ENCODE measurements at regions not wholly inside any gene's neighbourhood (a gene's known extent, or its start where the extent isn't known, plus 50 kb on each side); places are given as distances from the start of the nearest gene placed in this dataset.

DNA sequence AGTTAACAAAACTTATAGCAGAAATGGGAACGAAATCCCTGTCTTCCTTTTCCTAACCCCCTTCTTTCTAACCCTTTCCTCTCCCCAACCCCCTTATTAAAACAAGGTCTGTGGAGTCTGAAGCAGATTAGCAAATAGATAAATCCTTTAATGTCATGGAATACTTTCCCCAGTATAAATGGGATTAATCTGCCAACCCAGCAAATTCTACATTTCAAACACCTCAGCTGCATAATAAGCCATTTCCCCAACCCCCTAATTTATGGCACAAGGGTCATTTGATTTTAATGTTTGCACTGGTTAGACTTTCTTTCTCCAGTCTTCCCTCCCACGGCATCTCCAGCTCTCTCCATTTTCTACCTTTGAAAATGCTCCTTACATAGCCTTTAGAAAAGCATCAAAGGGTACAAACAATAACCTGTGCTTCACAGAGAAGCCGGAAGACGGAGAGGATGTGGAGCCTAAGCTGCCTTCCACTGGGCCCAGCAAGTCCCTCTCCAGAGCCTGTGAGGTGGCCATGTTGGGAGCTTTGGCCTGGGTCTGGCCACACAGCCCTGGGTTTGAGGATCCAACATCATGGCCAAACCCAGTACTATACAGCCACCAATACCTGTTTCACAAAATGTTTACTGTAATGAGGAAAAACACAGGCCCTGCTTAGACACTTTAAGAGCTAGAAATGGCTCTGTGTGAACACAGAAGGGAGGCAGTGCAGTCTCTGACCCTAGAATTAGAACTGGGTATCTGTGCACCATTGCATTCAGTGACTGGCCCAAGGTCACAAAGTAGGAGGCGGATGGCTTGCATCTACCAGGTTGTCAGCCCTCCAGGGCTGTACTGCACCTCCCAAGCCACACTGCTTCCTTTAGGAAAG is 56.9 kb upstream of the SPRY1 start:
- no peak for DNase-seq

DNA sequence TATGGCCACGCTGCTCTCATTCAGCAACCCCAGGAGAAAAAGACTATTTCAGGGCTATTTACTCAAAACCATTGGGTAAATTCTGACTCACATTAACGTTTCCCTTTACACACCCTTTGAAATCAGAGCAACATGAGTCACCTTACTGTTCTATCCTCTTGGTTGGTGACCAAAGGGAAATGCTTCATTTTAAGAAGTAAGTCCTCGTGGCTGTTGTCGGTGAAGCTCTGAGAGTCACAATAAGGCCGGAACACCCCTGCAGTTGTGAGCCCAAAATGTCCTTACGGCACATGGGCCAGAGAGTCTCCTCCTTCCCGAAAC is 56.3 kb upstream of the SPRY1 start:
- no peak for DNase-seq

DNA sequence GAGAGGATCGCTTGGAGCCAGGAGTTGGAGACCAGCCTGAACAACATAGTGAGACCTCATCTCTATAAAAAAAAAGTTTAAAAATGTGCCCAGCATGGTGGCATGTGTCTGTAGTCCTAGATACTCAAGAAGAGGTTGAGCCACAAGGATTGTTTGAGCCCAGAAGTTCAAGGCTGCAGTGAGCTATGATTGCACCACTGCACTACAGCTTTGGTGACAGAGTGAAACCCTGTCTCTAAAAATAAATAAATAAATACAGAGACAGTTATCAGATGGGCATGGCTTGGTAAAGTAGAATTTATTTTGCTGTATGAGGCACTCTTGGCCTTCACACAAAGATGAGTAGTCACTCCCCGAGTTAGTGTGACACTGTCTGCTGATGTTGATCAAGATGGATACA is 54.1 kb upstream of the SPRY1 start:
- DNase-seq, result no peak

- DNase-seq, result no peak
Measured at GRCh38 chr4:123343400-123344041, 53.1 kb upstream of the SPRY1 start.

DNA sequence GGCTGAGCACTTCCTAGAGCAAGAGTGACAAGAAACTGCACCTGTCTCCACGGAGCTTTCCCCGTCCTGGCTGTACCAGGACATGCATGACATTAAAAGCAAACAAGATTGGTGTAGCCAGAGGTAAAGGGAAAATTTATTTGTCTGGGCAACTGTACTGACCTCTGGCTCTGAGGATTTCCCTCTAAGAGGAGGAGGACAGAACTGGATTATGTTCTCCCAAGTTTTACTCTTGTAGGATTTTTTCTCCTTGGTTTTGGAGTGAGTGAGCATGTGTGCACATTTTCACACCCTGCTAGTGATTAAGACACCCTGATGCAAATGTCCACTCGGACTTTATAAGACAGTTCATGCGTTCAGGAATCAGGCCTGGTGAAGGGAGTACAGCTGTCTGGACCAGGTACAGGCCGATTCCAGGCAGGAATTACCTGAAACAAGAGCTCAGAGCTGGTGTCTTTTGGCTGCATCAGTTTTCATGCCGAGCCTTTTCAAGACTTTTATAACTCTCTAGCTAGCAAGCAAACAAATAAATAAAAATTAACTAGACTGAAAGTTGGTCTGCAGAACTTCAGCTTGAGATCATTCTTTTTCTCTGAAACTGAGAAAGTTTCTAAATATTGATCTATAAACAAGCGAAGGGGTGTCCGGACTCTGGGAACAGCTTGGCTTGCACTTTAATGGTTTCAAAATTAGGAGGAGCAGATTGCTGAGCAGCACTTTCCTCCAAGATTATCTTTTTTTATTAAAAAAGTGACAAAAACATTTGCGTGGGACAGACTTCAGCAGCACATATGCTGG is 51.3 kb upstream of the SPRY1 start:
- DNase-seq, result no peak

DNA sequence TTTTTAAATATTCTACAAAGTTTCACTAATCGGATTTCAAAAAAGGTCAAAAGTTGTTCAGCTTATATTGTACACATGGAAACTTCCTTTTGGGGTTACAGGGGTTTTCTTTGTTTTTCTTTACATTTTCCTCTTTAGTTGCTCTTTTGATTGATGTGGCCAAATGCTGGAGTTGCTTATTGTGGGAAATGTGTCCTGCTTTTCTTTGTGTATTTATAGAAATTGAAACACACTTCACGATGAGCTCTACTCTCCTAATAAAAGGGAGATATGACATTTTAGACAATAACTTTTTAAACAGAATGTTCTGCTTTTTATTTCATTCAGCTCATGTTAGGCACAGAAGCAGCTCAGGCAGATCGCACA is 50.7 kb upstream of the SPRY1 start:
- DNase-seq, result no peak

DNA sequence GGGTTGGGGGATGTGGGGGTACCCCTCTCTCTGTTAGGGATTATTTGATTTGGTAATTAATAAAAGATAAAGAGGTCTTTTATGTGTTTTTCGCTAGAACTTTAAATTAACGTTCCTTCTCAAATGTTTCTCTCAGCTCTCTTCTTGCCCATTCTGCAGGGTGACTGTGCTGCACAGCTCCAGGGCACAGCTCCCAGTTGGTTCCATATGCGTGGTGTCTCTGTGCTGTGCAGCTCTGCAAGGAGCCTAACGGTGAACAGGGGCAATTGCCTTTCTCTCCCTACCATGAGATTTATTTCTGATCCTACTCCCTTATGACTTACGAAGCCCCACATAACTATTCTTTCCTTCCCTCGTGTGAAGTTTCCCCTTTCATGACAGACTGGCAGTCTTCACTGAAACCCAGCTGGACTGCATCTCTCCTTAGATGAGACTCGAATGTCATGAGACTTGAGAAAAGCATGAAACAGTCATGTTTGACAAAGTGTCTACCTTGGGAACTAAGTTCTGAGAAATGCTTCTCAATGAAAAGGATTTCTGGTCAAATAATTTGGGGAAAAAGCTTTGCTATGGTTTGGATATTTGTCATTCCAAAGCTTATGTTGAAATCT is 50.2 kb upstream of the SPRY1 start:
- DNase-seq, result no peak
